ENCODE measurements at regions not wholly inside any gene's neighbourhood (a gene's known extent, or its start where the extent isn't known, plus 50 kb on each side); places are given as distances from the start of the nearest gene placed in this dataset.

GRCh38 chr12:13777374-13777773 is 204.0 kb downstream of the GRIN2B start:
- H3K4me3 ChIP-seq (ENCODE audit: low read depth, low read length) = no peak overlapping the region
- DNase-seq (ENCODE audit: low read depth) = no peak

GRCh38 chr12:13772264-13772663 is 209.1 kb downstream of the GRIN2B start:
- H3K4me3 ChIP-seq (ENCODE audit: low read depth, low read length) = no peak overlapping the region
- DNase-seq (ENCODE audit: low read depth) = no peak

- H3K4me3 ChIP-seq (ENCODE audit: low read depth, low read length) = no peak overlapping the region
- no peak for DNase-seq (ENCODE audit: low read depth)
Observed at GRCh38 chr12:13770576-13770975, 210.8 kb downstream of the GRIN2B start.

- H3K4me3 ChIP-seq (ENCODE audit: low read depth, low read length) = no peak overlapping the region
- DNase-seq (ENCODE audit: low read depth) = no peak
Observed at GRCh38 chr12:13769966-13770365, 211.4 kb downstream of the GRIN2B start.

GRCh38 chr12:13769273-13769672 is 212.1 kb downstream of the GRIN2B start:
- no peak overlapping the region for H3K4me3 ChIP-seq (ENCODE audit: low read depth, low read length)
- no peak for DNase-seq (ENCODE audit: low read depth)

GRCh38 chr12:13764748-13765147 is 216.7 kb downstream of the GRIN2B start:
- no peak overlapping the region for H3K4me3 ChIP-seq (ENCODE audit: low read depth, low read length)
- DNase-seq (ENCODE audit: low read depth) = no peak

GRCh38 chr12:13749389-13749788 is 232.0 kb downstream of the GRIN2B start:
- H3K4me3 ChIP-seq (ENCODE audit: low read depth, low read length) = no peak overlapping the region
- no peak for DNase-seq (ENCODE audit: low read depth)

- DNase-seq (ENCODE audit: low read depth) = no peak
- H3K4me3 ChIP-seq (ENCODE audit: low read depth, low read length) = no peak overlapping the region
Observed at GRCh38 chr12:13745111-13745860, 236.1 kb downstream of the GRIN2B start.

GRCh38 chr12:13744561-13744960 is 236.8 kb downstream of the GRIN2B start:
- no peak overlapping the region for H3K4me3 ChIP-seq (ENCODE audit: low read depth, low read length)
- no peak for DNase-seq (ENCODE audit: low read depth)

- DNase-seq (ENCODE audit: low read depth) = no peak
- no peak overlapping the region for H3K4me3 ChIP-seq (ENCODE audit: low read depth, low read length)
Observed at GRCh38 chr12:13740149-13740545, 241.3 kb downstream of the GRIN2B start.

- DNase-seq (ENCODE audit: low read depth) = no peak
- no peak overlapping the region for H3K4me3 ChIP-seq (ENCODE audit: low read depth, low read length)
Observed at GRCh38 chr12:13735734-13736133, 245.7 kb downstream of the GRIN2B start.

GRCh38 chr12:13734584-13735152 is 246.7 kb downstream of the GRIN2B start:
- no peak overlapping the region for H3K4me3 ChIP-seq (ENCODE audit: low read depth, low read length)
- DNase-seq (ENCODE audit: low read depth) = no peak

- DNase-seq (ENCODE audit: low read depth) = no peak
- no peak overlapping the region for H3K4me3 ChIP-seq (ENCODE audit: low read depth, low read length)
Observed at GRCh38 chr12:13727707-13728195, 253.7 kb downstream of the GRIN2B start.

GRCh38 chr12:13725049-13725448 is 256.4 kb downstream of the GRIN2B start:
- no peak for DNase-seq (ENCODE audit: low read depth)

GRCh38 chr12:13724136-13724535 is 257.3 kb downstream of the GRIN2B start:
- no peak overlapping the region for H3K4me3 ChIP-seq (ENCODE audit: low read depth, low read length)
- no peak for DNase-seq (ENCODE audit: low read depth)

More at GRCh38 chr12:13725049-13725448, 256.4 kb downstream of the GRIN2B start:
- H3K4me3 ChIP-seq (ENCODE audit: low read depth, low read length) = no peak overlapping the region

- no peak for DNase-seq (ENCODE audit: low read depth)
Observed at GRCh38 chr12:13719986-13720385, 261.4 kb downstream of the GRIN2B start.

GRCh38 chr12:13718271-13718670 is 263.1 kb downstream of the GRIN2B start:
- no peak for DNase-seq (ENCODE audit: low read depth)
- H3K4me3 ChIP-seq (ENCODE audit: low read depth, low read length) = no peak overlapping the region

More at GRCh38 chr12:13719986-13720385, 261.4 kb downstream of the GRIN2B start:
- no peak overlapping the region for H3K4me3 ChIP-seq (ENCODE audit: low read depth, low read length)

GRCh38 chr12:13716119-13716518 is 265.3 kb downstream of the GRIN2B start:
- no peak overlapping the region for H3K4me3 ChIP-seq (ENCODE audit: low read depth, low read length)

GRCh38 chr12:13713556-13714410 is 267.6 kb downstream of the GRIN2B start:
- H3K4me3 ChIP-seq (ENCODE audit: low read depth, low read length) = no peak overlapping the region
- DNase-seq (ENCODE audit: low read depth) = no peak

More at GRCh38 chr12:13716119-13716518, 265.3 kb downstream of the GRIN2B start:
- DNase-seq (ENCODE audit: low read depth) = no peak

GRCh38 chr12:13707829-13708228 is 273.6 kb downstream of the GRIN2B start:
- DNase-seq (ENCODE audit: low read depth) = no peak
- no peak overlapping the region for H3K4me3 ChIP-seq (ENCODE audit: low read depth, low read length)

Measured in skeletal muscle cell (primary cell).